ENCODE measurements at regions not wholly inside any gene's neighbourhood (a gene's known extent, or its start where the extent isn't known, plus 50 kb on each side); places are given as distances from the start of the nearest gene placed in this dataset.

GRCh38 chr2:47310801-47311560, 58.1 kb upstream of the EPCAM start:
- Histone ChIP-seq H3K36me3 (no peaks in the 10 kb centered on the region), H3K27ac (replicated peaks in 1 of 4) (peak overlapping the region; percentile 38 to 75 (median 65)), H3K4me1 (peaks cover 19 to 41% (median 33%) of the 10 kb centered on the region in 4 donors), H3K4me3 (no peak overlapping the region), H3K27me3 (no peaks in the 10 kb centered on the region), H3K9me3 (no peaks in the 10 kb centered on the region)
- 49% methylated on average over 12 of the region's 13 CpGs for WGBS
- no peak for TF ChIP-seq CTCF (IDR thresholded peaks at IDR 0.05)
- peak; percentile 32 to 34 for TF ChIP-seq POLR2AphosphoS5 (IDR thresholded peaks at IDR 0.05)
- no peak for DNase-seq (ENCODE audit: extremely low spot score)
- intact Hi-C loops (cut with DNase I) = no loop called here

- H3K36me3 ChIP-seq = no peaks in the 10 kb centered on the region
- no peaks in the 10 kb centered on the region for H3K9me3 ChIP-seq
- TF ChIP-seq CTCF (IDR thresholded peaks at IDR 0.05) (no peak), POLR2A (IDR thresholded peaks at IDR 0.05; ENCODE audit: low read depth) (no peak), EP300 (IDR thresholded peaks at IDR 0.05) (no peak), POLR2AphosphoS5 (IDR thresholded peaks at IDR 0.05) (peak in 1 of 2 donors; percentile 23)
- peaks cover 19 to 41% (median 33%) of the 10 kb centered on the region in 4 donors for H3K4me1 ChIP-seq
- no peak for DNase-seq (ENCODE audit: extremely low spot score)
- H3K27me3 ChIP-seq = no peaks in the 10 kb centered on the region
- 59% methylated on average over 9 of the region's 9 CpGs for WGBS
- intact Hi-C loops (cut with DNase I) = no loop called here
- peak overlapping the region in 2 of 4 donors; percentile 9 to 19 for H3K4me3 ChIP-seq
- peak overlapping the region; percentile 38 to 75 (median 65) for H3K27ac ChIP-seq (replicated peaks in 1 of 4)
Measured at GRCh38 chr2:47309952-47310800, 58.9 kb upstream of the EPCAM start.

- DNase-seq (ENCODE audit: extremely low spot score) = no peak
- TF ChIP-seq POLR2A (IDR thresholded peaks at IDR 0.05; ENCODE audit: low read depth) = no peak
- TF ChIP-seq EP300 (IDR thresholded peaks at IDR 0.05) = no peak
- no peak for TF ChIP-seq CTCF (IDR thresholded peaks at IDR 0.05)
- no peak for TF ChIP-seq POLR2AphosphoS5 (IDR thresholded peaks at IDR 0.05)
- Histone ChIP-seq H3K27ac (replicated peaks in 1 of 4) (peak overlapping the region; percentile 38 to 75 (median 65)), H3K9me3 (no peaks in the 10 kb centered on the region), H3K4me1 (peaks cover 19 to 41% (median 33%) of the 10 kb centered on the region in 4 donors), H3K36me3 (no peaks in the 10 kb centered on the region), H3K27me3 (no peaks in the 10 kb centered on the region), H3K4me3 (peak overlapping the region in 1 of 4 donors; percentile 9)
- intact Hi-C loops (cut with DNase I) = no loop called here
- WGBS = 84% methylated on average over 5 of the region's 5 CpGs
Measured at GRCh38 chr2:47309472-47309951, 59.6 kb upstream of the EPCAM start.

- H3K4me3 ChIP-seq = no peak overlapping the region
- H3K4me1 ChIP-seq = peaks cover 19 to 49% (median 37%) of the 10 kb centered on the region in 4 donors
- DNase-seq (ENCODE audit: extremely low spot score) = no peak
- no peaks in the 10 kb centered on the region for H3K27me3 ChIP-seq
- no peaks in the 10 kb centered on the region for H3K36me3 ChIP-seq
- no peaks in the 10 kb centered on the region for H3K9me3 ChIP-seq
- H3K27ac ChIP-seq (replicated peaks in 1 of 4) = peak overlapping the region in 1 of 4 donors; percentile 17
- intact Hi-C loops (cut with DNase I) = no loop called here
- no peak for TF ChIP-seq EP300 (IDR thresholded peaks at IDR 0.05)
- peak in 1 of 2 donors; percentile 15 for TF ChIP-seq POLR2AphosphoS5 (IDR thresholded peaks at IDR 0.05)
Measured at GRCh38 chr2:47307066-47307465, 62.0 kb upstream of the EPCAM start.

GRCh38 chr2:47304654-47305053, 64.5 kb upstream of the EPCAM start:
- H3K36me3 ChIP-seq = no peaks in the 10 kb centered on the region
- no peak overlapping the region for H3K4me3 ChIP-seq
- no peaks in the 10 kb centered on the region for H3K27me3 ChIP-seq
- H3K27ac ChIP-seq (replicated peaks in 1 of 4) = no peak overlapping the region
- no peak for DNase-seq (ENCODE audit: extremely low spot score)
- TF ChIP-seq POLR2AphosphoS5 (IDR thresholded peaks at IDR 0.05) = no peak
- TF ChIP-seq POLR2A (IDR thresholded peaks at IDR 0.05; ENCODE audit: low read depth) = no peak
- no peak for TF ChIP-seq EP300 (IDR thresholded peaks at IDR 0.05)
- no peak for TF ChIP-seq CTCF (IDR thresholded peaks at IDR 0.05)
- intact Hi-C loops (cut with DNase I) = no loop called here
- 75% methylated on average over 4 of the region's 4 CpGs for WGBS
- no peaks in the 10 kb centered on the region for H3K9me3 ChIP-seq
- peaks cover 0 to 31% (median 17%) of the 10 kb centered on the region in 4 donors for H3K4me1 ChIP-seq

All from esophagus muscularis mucosa (tissue), 4 donors.